Tibial nerve (tissue), 4 donors: ENCODE measurements at regions not wholly inside any gene's neighbourhood (a gene's known extent, or its start where the extent isn't known, plus 50 kb on each side); places are given as distances from the start of the nearest gene placed in this dataset.

Source experiments
- CTCF ChIP-seq, 5 experiments: fragments of 200-600 bp in 3 of 5; fragments of 450-650 bp in 2 of 5; sonication (generic) in 3 of 5; IDR thresholded peaks; one replicate each; pipeline ENCODE4 v1.5.1; 2016 to 2019; ENCODE audit warnings: antibody characterized with exemption in 5 of 5, mild to moderate bottlenecking in 3 of 5, moderate library complexity in 2 of 5
- EP300 ChIP-seq, 2 donors: sonication (generic); formaldehyde crosslinking; IDR thresholded peaks; one replicate each; pipeline ENCODE4 v1.6.1; 2017; ENCODE audit warnings: antibody characterized with exemption in 2 of 2, mild to moderate bottlenecking in 1 of 2
- POLR2A ChIP-seq, 2 donors: fragments of 450-650 bp; IDR thresholded peaks; one replicate each; pipeline ENCODE4 v1.6.1; 2017; ENCODE audit warnings: antibody characterized with exemption in 2 of 2, mild to moderate bottlenecking in 2 of 2, moderate library complexity in 2 of 2

DNA sequence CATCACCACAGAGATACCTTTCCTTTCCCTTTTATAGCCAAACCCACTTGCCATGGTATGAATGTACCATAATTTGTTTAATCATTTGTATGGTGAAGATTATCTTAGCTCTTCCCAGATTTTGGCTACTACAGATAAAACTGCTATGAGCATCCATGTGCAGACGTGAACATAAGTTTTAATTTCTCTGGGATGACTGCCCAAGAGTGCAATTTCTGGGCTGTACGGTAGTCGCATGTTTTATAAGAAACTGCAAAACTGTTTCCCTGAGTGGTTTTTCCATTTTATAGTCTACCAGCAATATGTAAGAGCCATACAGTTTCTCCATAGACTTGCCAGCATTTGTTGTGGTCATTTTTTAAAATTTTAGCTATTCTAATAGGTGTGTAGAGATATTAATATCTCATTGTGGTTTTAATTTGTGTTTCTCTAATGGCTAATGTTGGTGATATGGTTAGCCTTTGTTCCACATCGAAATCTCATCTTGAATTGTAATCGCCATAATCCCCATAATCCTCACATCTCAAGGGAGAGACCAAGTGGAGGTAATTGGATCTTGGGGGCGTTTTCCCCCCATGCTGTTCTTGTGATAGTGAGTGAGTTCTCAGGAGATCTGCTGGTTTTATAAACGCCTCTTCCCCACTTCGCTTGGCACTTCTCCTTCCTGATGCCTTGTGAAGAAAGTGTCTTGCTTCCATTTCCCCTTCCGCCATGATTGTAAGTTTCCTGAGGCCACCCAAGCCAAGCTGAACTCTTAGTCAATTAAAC lies 628.5 kb upstream of the KLHL29 start:
- no peak for TF ChIP-seq CTCF (IDR thresholded peaks at IDR 0.05)
- no peak for TF ChIP-seq POLR2A (IDR thresholded peaks at IDR 0.05)
- no peak for TF ChIP-seq EP300 (IDR thresholded peaks at IDR 0.05)
